ENCODE measurements at regions not wholly inside any gene's neighbourhood (a gene's known extent, or its start where the extent isn't known, plus 50 kb on each side); places are given as distances from the start of the nearest gene placed in this dataset.

- DNase-seq (ENCODE audit: low read depth): no peak
- TF ChIP-seq, protein P1, sequence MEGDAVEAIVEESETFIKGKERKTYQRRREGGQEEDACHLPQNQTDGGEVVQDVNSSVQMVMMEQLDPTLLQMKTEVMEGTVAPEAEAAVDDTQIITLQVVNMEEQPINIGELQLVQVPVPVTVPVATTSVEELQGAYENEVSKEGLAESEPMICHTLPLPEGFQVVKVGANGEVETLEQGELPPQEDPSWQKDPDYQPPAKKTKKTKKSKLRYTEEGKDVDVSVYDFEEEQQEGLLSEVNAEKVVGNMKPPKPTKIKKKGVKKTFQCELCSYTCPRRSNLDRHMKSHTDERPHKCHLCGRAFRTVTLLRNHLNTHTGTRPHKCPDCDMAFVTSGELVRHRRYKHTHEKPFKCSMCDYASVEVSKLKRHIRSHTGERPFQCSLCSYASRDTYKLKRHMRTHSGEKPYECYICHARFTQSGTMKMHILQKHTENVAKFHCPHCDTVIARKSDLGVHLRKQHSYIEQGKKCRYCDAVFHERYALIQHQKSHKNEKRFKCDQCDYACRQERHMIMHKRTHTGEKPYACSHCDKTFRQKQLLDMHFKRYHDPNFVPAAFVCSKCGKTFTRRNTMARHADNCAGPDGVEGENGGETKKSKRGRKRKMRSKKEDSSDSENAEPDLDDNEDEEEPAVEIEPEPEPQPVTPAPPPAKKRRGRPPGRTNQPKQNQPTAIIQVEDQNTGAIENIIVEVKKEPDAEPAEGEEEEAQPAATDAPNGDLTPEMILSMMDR (IDR thresholded peaks at IDR 0.05; ENCODE audit: insufficient read depth, low read length): no peak
- H3K4me3 ChIP-seq (ENCODE audit: low read depth, low read length): no peak overlapping the region
Observed at GRCh38 chr1:221555689-221556433, 186.0 kb downstream of the DUSP10 start.

DNA sequence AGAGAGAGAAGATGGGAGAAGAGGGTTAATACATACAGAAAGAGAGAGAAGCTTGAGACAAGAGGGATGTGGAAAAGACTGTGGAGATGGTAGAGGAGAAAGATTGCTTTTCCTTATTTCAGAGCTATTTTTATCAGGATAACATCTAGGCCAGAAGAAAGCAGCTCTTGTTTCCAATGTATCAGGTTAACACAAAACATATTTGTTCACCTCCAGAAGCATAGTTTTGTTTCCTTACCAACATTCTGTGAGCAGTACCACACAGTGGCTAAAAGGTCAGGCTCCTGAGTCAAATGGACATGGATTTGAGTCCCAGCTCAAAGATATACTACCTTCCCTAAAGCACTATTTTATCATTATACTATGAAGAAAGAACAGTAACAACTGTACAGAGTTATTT is 185.5 kb downstream of the DUSP10 start:
- H3K4me3 ChIP-seq (ENCODE audit: low read depth, low read length): no peak overlapping the region
- no peak for DNase-seq (ENCODE audit: low read depth)
- TF ChIP-seq, protein P1 (IDR thresholded peaks at IDR 0.05; ENCODE audit: insufficient read depth, low read length): no peak

- DNase-seq (ENCODE audit: low read depth): no peak
- TF ChIP-seq, protein P1 (IDR thresholded peaks at IDR 0.05; ENCODE audit: insufficient read depth, low read length): no peak
- H3K4me3 ChIP-seq (ENCODE audit: low read depth, low read length): no peak overlapping the region
Observed at GRCh38 chr1:221557013-221557412, 184.9 kb downstream of the DUSP10 start.

DNA sequence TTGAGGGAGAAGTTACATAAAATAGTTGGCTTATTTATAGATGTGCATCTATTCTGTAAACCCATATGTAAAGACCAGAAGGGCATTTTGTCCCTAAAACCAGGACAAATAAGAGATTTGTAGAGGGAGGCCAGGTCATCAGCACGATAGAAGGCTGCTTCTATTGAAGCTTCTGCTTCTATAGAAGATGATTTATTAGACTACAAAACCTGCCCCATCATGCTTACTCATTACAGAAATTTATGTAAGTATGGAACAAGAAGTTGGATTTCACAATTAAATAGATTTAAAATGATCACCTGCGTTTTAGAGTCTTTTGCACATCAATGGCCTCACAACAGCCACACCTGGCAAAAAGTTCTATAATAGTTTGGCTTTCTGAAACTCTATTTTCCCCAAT is 183.5 kb downstream of the DUSP10 start:
- no peak for DNase-seq (ENCODE audit: low read depth)
- H3K4me3 ChIP-seq (ENCODE audit: low read depth, low read length): no peak overlapping the region
- TF ChIP-seq, protein P1 (IDR thresholded peaks at IDR 0.05; ENCODE audit: insufficient read depth, low read length): no peak

DNA sequence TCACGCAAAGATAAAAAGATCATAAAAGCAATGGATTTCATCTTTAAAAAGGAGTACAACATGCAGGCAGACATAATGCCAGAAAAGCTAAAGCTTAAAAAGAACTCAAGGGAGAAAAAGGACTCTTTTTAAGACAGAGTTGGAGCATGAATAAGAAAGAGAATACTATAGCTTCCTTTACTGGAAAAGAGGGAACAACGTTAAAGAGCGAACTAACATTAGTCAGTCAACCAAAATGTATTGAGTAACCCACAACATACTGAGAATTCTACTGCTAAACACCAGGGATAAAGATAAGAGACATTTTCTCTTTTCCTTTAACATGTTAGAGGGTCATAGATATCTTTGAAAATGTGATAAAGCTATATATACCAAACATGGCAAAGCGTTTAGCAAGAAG is 182.0 kb downstream of the DUSP10 start:
- DNase-seq (ENCODE audit: low read depth): no peak
- TF ChIP-seq, protein P1 (IDR thresholded peaks at IDR 0.05; ENCODE audit: insufficient read depth, low read length): no peak
- H3K4me3 ChIP-seq (ENCODE audit: low read depth, low read length): no peak overlapping the region

DNA sequence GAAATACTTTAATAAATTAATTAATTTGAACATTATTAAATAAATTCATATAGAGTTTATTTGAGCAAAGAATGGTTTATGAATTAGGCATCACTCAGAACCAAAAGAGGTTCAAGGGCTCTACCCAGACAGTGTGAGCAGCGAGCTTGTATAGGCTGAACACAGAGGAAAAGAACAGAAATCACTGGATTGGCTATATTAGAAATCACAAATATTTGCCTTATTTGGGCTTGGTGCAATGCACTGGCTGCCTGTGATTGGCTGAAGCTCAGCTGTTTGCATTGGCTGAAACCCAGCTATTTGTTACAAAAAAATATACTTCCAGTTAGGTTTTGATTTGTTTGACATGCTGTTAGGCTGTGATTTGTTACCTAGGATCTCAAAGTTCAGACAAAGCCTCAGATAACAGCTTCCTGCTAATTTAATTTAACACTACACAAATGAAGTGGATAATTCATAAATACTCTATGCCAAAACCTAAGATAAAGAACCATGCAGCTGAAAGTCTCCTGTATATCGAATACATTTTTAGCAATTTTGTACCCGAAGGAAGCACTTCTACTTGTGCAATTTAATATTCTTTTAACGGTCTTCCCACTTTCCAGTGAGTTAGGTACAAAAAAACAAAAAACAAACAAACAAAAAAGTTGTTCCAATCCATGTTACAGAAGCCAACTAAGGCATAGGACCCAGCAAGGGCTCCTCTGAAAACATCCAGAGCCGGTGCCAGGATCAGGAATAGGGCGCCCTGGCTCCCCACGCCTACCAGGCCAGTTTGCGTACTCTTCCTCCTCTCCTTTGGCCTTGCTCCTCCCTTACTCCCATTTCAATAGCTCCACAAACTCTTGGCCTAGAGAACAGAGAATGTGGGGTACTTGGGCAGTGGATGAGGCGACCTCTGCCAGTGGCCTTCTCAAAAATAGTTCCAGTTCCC is 179.1 kb downstream of the DUSP10 start:
- H3K4me3 ChIP-seq (ENCODE audit: low read depth, low read length): no peak overlapping the region
- TF ChIP-seq, protein P1 (IDR thresholded peaks at IDR 0.05; ENCODE audit: insufficient read depth, low read length): no peak
- DNase-seq (ENCODE audit: low read depth): no peak

Measured in fibroblast of the aortic adventitia (primary cell).